WERI-Rb-1 (cell line): ENCODE measurements at regions not wholly inside any gene's neighbourhood (a gene's known extent, or its start where the extent isn't known, plus 50 kb on each side); places are given as distances from the start of the nearest gene placed in this dataset.

Experiments used
- DNase-seq: peaks from one replicate; pipeline ENCODE4 v3.0.0-alpha.2; 2020
- H3K27ac ChIP-seq: fragments of 250-450 bp; sonication (Bioruptor Pico); 2 replicates; pipeline ENCODE4 v1.5.1; 2020; ENCODE audit warnings: mild to moderate bottlenecking, moderate library complexity
- H3K27me3 ChIP-seq: fragments of 250-450 bp; sonication (Bioruptor Pico); 2 replicates; pipeline ENCODE4 v1.5.1; 2021; ENCODE audit warnings: mild to moderate bottlenecking, low read depth, moderate library complexity; ENCODE audit not compliant: insufficient read depth, severe bottlenecking
- H3K36me3 ChIP-seq: fragments of 250-450 bp; sonication (Bioruptor Pico); 2 replicates; pipeline ENCODE4 v1.5.1; 2020; ENCODE audit warnings: mild to moderate bottlenecking, moderate library complexity
- H3K4me3 ChIP-seq: 2 replicates; pipeline ENCODE4 v1.5.1; 2011; ENCODE audit warnings: low read depth, mild to moderate bottlenecking, control low read depth, low read length
- H3K9me3 ChIP-seq: fragments of 250-450 bp; sonication (Bioruptor Pico); 2 replicates; pipeline ENCODE4 v1.5.1; 2021; ENCODE audit warnings: mild to moderate bottlenecking, moderate library complexity; ENCODE audit not compliant: severe bottlenecking
- CTCF ChIP-seq: IDR thresholded peaks from 2 replicates; pipeline ENCODE4 v1.5.1; 2011; ENCODE audit warnings: low read depth, mild to moderate bottlenecking, control low read depth, inconsistent platforms, low read length

GRCh38 chr7:81317741-81318140, 398.9 kb upstream of the SEMA3C start:
- Histone ChIP-seq H3K36me3 (no peaks in the 10 kb centered on the region), H3K27ac (no peak overlapping the region), H3K4me3 (no peak overlapping the region), H3K9me3 (no peaks in the 10 kb centered on the region), H3K27me3 (no peaks in the 10 kb centered on the region)
- TF ChIP-seq CTCF, result no peak
- no peak for DNase-seq

GRCh38 chr7:81308643-81309322, 389.9 kb upstream of the SEMA3C start:
- Histone ChIP-seq H3K4me3 (no peak overlapping the region), H3K9me3 (no peaks in the 10 kb centered on the region), H3K27ac (no peak overlapping the region), H3K27me3 (no peaks in the 10 kb centered on the region), H3K36me3 (no peaks in the 10 kb centered on the region)
- TF ChIP-seq CTCF, result no peak
- DNase-seq, result no peak

- H3K27ac ChIP-seq, result no peak overlapping the region
- no peaks in the 10 kb centered on the region for H3K36me3 ChIP-seq
- no peak overlapping the region for H3K4me3 ChIP-seq
- DNase-seq, result no peak
- no peaks in the 10 kb centered on the region for H3K9me3 ChIP-seq
- H3K27me3 ChIP-seq, result no peaks in the 10 kb centered on the region
- TF ChIP-seq CTCF, result no peak
Measured at GRCh38 chr7:81301815-81302214, 383.0 kb upstream of the SEMA3C start.

GRCh38 chr7:81300753-81301152, 381.9 kb upstream of the SEMA3C start:
- H3K36me3 ChIP-seq, result no peaks in the 10 kb centered on the region
- no peaks in the 10 kb centered on the region for H3K9me3 ChIP-seq
- no peak for DNase-seq
- no peak for TF ChIP-seq CTCF
- no peak overlapping the region for H3K4me3 ChIP-seq
- H3K27me3 ChIP-seq, result no peaks in the 10 kb centered on the region
- H3K27ac ChIP-seq, result no peak overlapping the region

GRCh38 chr7:81299711-81300110, 380.9 kb upstream of the SEMA3C start:
- Histone ChIP-seq H3K27me3 (no peaks in the 10 kb centered on the region), H3K4me3 (no peak overlapping the region), H3K36me3 (no peaks in the 10 kb centered on the region), H3K9me3 (no peaks in the 10 kb centered on the region), H3K27ac (no peak overlapping the region)
- TF ChIP-seq CTCF, result no peak
- DNase-seq, result no peak

- H3K4me3 ChIP-seq, result no peak overlapping the region
- H3K27me3 ChIP-seq, result no peaks in the 10 kb centered on the region
- TF ChIP-seq CTCF, result no peak
- H3K9me3 ChIP-seq, result no peaks in the 10 kb centered on the region
- DNase-seq, result no peak
- H3K27ac ChIP-seq, result no peak overlapping the region
- H3K36me3 ChIP-seq, result no peaks in the 10 kb centered on the region
Measured at GRCh38 chr7:81298951-81299666, 380.3 kb upstream of the SEMA3C start.
